SW480 (cell line): ENCODE measurements at regions not wholly inside any gene's neighbourhood (a gene's known extent, or its start where the extent isn't known, plus 50 kb on each side); places are given as distances from the start of the nearest gene placed in this dataset.

Experiments used
- DNase-seq: peaks from one replicate; pipeline ENCODE4 v3.0.0-alpha.2; 2016; ENCODE audit warnings: low spot score

- no peak for DNase-seq
Measured at GRCh38 chr2:56615760-56616159, 432.0 kb downstream of the CCDC85A start.

- no peak for DNase-seq
Measured at GRCh38 chr2:56624181-56624580, 440.4 kb downstream of the CCDC85A start.

- DNase-seq = no peak
Measured at GRCh38 chr2:56626927-56627326, 443.1 kb downstream of the CCDC85A start.

GRCh38 chr2:56630286-56630685 is 446.5 kb downstream of the CCDC85A start:
- DNase-seq = no peak

- no peak for DNase-seq
Measured at GRCh38 chr2:56647997-56648396, 464.2 kb downstream of the CCDC85A start.

GRCh38 chr2:56648802-56649201 is 465.0 kb downstream of the CCDC85A start:
- no peak for DNase-seq

GRCh38 chr2:56654936-56655335 is 471.1 kb downstream of the CCDC85A start:
- DNase-seq = no peak

GRCh38 chr2:56656826-56657225 is 473.0 kb downstream of the CCDC85A start:
- DNase-seq = no peak

GRCh38 chr2:56666777-56667176 is 483.0 kb downstream of the CCDC85A start:
- DNase-seq = no peak

GRCh38 chr2:56671973-56672569 is 488.3 kb downstream of the CCDC85A start:
- DNase-seq = no peak

GRCh38 chr2:56674084-56674483 is 490.3 kb downstream of the CCDC85A start:
- no peak for DNase-seq

GRCh38 chr2:56676966-56677365 is 493.2 kb downstream of the CCDC85A start:
- DNase-seq = no peak

- DNase-seq = no peak
Measured at GRCh38 chr2:56680971-56681631, 497.3 kb downstream of the CCDC85A start.

- DNase-seq = no peak
Measured at GRCh38 chr2:56681659-56682396, 498.0 kb downstream of the CCDC85A start.

GRCh38 chr2:56682397-56682760 is 498.6 kb downstream of the CCDC85A start:
- DNase-seq = no peak

GRCh38 chr2:56684327-56684726 is 500.5 kb downstream of the CCDC85A start:
- DNase-seq = no peak

GRCh38 chr2:56685205-56685604 is 501.4 kb downstream of the CCDC85A start:
- DNase-seq = no peak

- DNase-seq = no peak
Measured at GRCh38 chr2:56687169-56687568, 503.4 kb downstream of the CCDC85A start.

- no peak for DNase-seq
Measured at GRCh38 chr2:56688661-56689060, 504.9 kb downstream of the CCDC85A start.

- DNase-seq = no peak
Measured at GRCh38 chr2:56693501-56693900, 509.7 kb downstream of the CCDC85A start.

GRCh38 chr2:56703001-56703400 is 519.2 kb downstream of the CCDC85A start:
- DNase-seq = no peak

- no peak for DNase-seq
Measured at GRCh38 chr2:56705713-56706112, 521.9 kb downstream of the CCDC85A start.

- DNase-seq = no peak
Measured at GRCh38 chr2:56707218-56707617, 523.4 kb downstream of the CCDC85A start.
